CD14-positive monocyte (primary cell): ENCODE measurements at regions not wholly inside any gene's neighbourhood (a gene's known extent, or its start where the extent isn't known, plus 50 kb on each side); places are given as distances from the start of the nearest gene placed in this dataset.

Source experiments
- DNase-seq, 3 donors: peaks; one replicate each; pipeline ENCODE4 v3.0.0-alpha.2; 2011 to 2022
- H2AFZ ChIP-seq: 2 replicates; pipeline ENCODE4 v1.6.0; 2012; ENCODE audit warnings: mild to moderate bottlenecking, low read depth, low read length, inconsistent platforms; ENCODE audit not compliant: insufficient read depth, poor library complexity, severe bottlenecking
- H3K27ac ChIP-seq, 2 donors: 1 replicate in 1 of 2; 2 replicates in 1 of 2; pipeline ENCODE4 v1.5.1; 2012 to 2013; ENCODE audit warnings: low read length in 2 of 2, control low read depth in 1 of 2, inconsistent platforms in 1 of 2, low read depth in 1 of 2, mild to moderate bottlenecking in 1 of 2
- H3K27me3 ChIP-seq, 2 donors: one replicate each; pipeline versions ENCODE4 v1.6.0 to v1.6.1; 2011 to 2013; ENCODE audit warnings: low read length in 2 of 2; ENCODE audit not compliant: control insufficient read depth in 2 of 2, insufficient read depth in 2 of 2
- H3K36me3 ChIP-seq, 2 donors: replicated peaks in 1 of 2; 1 replicate in 1 of 2; 2 replicates in 1 of 2; pipeline versions ENCODE4 v1.5.1 to v1.6.1; 2012 to 2013; ENCODE audit warnings: low read length in 2 of 2, control low read depth in 1 of 2, inconsistent platforms in 1 of 2, mild to moderate bottlenecking in 1 of 2; ENCODE audit not compliant: insufficient read depth in 2 of 2, control insufficient read depth in 1 of 2
- H3K4me1 ChIP-seq, 2 donors: 1 replicate in 1 of 2; 2 replicates in 1 of 2; pipeline versions ENCODE4 v1.5.1 to v1.6.1; 2012 to 2013; ENCODE audit warnings: low read length in 2 of 2, control low read depth in 1 of 2, inconsistent platforms in 1 of 2, mild to moderate bottlenecking in 1 of 2, moderate library complexity in 1 of 2; ENCODE audit not compliant: insufficient read depth in 2 of 2, control insufficient read depth in 1 of 2
- H3K4me2 ChIP-seq: replicated peaks from 2 replicates; pipeline ENCODE3; 2012; ENCODE audit warnings: low read length, moderate library complexity, mild to moderate bottlenecking; ENCODE audit not compliant: poor library complexity, severe bottlenecking; ENCODE audit errors: extremely low read depth
- H3K4me3 ChIP-seq, 3 experiments: fragments of 200-600 bp in 1 of 3; sonication (generic) in 1 of 3; replicated peaks in 1 of 3; 1 replicate in 2 of 3; 2 replicates in 1 of 3; pipeline ENCODE4 v1.5.1; 2011 to 2013; ENCODE audit warnings: low read length in 3 of 3, mild to moderate bottlenecking in 3 of 3, control low read depth in 2 of 3, low read depth in 2 of 3, inconsistent platforms in 1 of 3, moderate library complexity in 1 of 3
- H3K79me2 ChIP-seq: 2 replicates; pipeline ENCODE4 v1.6.0; 2012; ENCODE audit warnings: mild to moderate bottlenecking, control low read depth, inconsistent platforms, low read length, moderate library complexity; ENCODE audit not compliant: insufficient read depth
- H3K9ac ChIP-seq: 2 replicates; pipeline ENCODE4 v1.6.0; 2017; ENCODE audit warnings: low read length, mild to moderate bottlenecking; ENCODE audit not compliant: insufficient read depth, poor library complexity, severe bottlenecking
- H3K9me3 ChIP-seq, 2 donors: replicated peaks in 1 of 2; 1 replicate in 1 of 2; 2 replicates in 1 of 2; pipeline versions ENCODE4 v1.5.1 to v1.6.1; 2012 to 2013; ENCODE audit warnings: low read length in 2 of 2, control low read depth in 1 of 2; ENCODE audit not compliant: control insufficient read depth in 1 of 2, insufficient read depth in 1 of 2
- H4K20me1 ChIP-seq: 2 replicates; pipeline ENCODE4 v1.6.0; 2012; ENCODE audit warnings: mild to moderate bottlenecking, low read length, control low read depth, moderate library complexity; ENCODE audit not compliant: insufficient read depth
- H3K27ac Mint-ChIP-seq, 7 donors: one replicate each; pipeline ENCODE4 v1.8.0; 2020; ENCODE audit warnings: mild to moderate bottlenecking in 7 of 7, mixed read lengths in 7 of 7, moderate library complexity in 6 of 7, inconsistent platforms in 2 of 7
- H3K27me3 Mint-ChIP-seq, 3 donors: one replicate each; pipeline ENCODE4 v1.8.0; 2021 to 2022; ENCODE audit warnings: low read depth in 3 of 3, mild to moderate bottlenecking in 3 of 3, mixed read lengths in 3 of 3, moderate library complexity in 3 of 3, inconsistent platforms in 1 of 3
- H3K36me3 Mint-ChIP-seq, 2 donors: one replicate each; pipeline ENCODE4 v1.8.0; 2020; ENCODE audit warnings: mixed read lengths in 2 of 2, inconsistent platforms in 1 of 2, mild to moderate bottlenecking in 1 of 2
- H3K4me1 Mint-ChIP-seq: one replicate; pipeline ENCODE4 v1.8.0; 2020; ENCODE audit warnings: mild to moderate bottlenecking, mixed read lengths
- H3K4me3 Mint-ChIP-seq, 2 donors: one replicate each; pipeline ENCODE4 v1.8.0; 2020; ENCODE audit warnings: mild to moderate bottlenecking in 2 of 2, mixed read lengths in 2 of 2, moderate library complexity in 1 of 2
- H3K9me3 Mint-ChIP-seq, 7 donors: one replicate each; pipeline ENCODE4 v1.8.0; 2020 to 2022; ENCODE audit warnings: mixed read lengths in 7 of 7, mild to moderate bottlenecking in 6 of 7, moderate library complexity in 6 of 7, inconsistent platforms in 2 of 7
- WGBS: methylation state at CpG from one replicate; pipeline ENCODE4 v1.1.5; 2013; ENCODE audit warnings: missing lambda C conversion rate; ENCODE audit not compliant: insufficient coverage; 5-methylcytosine and 5-hydroxymethylcytosine counted together
- intact Hi-C, 2 donors: fragments of 100-400 bp; cut with micrococcal nuclease; formaldehyde crosslinking; loops; one replicate each; pipeline versions ENCODE4 v1.15.0 to v1.15.1; 2023
- TF ChIP-seq, protein P1 (sequence below): fragments of 200-600 bp; IDR thresholded peaks from one replicate; pipeline ENCODE4 v1.8.0; 2022; ENCODE audit warnings: antibody characterized with exemption, mild to moderate bottlenecking

- peak overlapping the region in 1 of 2 donors; percentile 9 for H3K27ac ChIP-seq
- H3K4me2 ChIP-seq = no peak overlapping the region
- TF ChIP-seq, protein P1, sequence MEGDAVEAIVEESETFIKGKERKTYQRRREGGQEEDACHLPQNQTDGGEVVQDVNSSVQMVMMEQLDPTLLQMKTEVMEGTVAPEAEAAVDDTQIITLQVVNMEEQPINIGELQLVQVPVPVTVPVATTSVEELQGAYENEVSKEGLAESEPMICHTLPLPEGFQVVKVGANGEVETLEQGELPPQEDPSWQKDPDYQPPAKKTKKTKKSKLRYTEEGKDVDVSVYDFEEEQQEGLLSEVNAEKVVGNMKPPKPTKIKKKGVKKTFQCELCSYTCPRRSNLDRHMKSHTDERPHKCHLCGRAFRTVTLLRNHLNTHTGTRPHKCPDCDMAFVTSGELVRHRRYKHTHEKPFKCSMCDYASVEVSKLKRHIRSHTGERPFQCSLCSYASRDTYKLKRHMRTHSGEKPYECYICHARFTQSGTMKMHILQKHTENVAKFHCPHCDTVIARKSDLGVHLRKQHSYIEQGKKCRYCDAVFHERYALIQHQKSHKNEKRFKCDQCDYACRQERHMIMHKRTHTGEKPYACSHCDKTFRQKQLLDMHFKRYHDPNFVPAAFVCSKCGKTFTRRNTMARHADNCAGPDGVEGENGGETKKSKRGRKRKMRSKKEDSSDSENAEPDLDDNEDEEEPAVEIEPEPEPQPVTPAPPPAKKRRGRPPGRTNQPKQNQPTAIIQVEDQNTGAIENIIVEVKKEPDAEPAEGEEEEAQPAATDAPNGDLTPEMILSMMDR = no peak
- H3K4me1 Mint-ChIP-seq = peaks cover 14% of the 10 kb centered on the region
- H3K79me2 ChIP-seq = no peaks in the 10 kb centered on the region
- no peaks in the 10 kb centered on the region for H3K27me3 Mint-ChIP-seq
- 100% methylated on average over 1 of the region's 1 CpG for WGBS
- no peak overlapping the region for H3K27ac Mint-ChIP-seq
- H3K4me3 ChIP-seq = no peak overlapping the region
- no peaks in the 10 kb centered on the region for H3K9me3 ChIP-seq
- H3K4me1 ChIP-seq = no peaks in the 10 kb centered on the region
- intact Hi-C loops = no loop called here
- peaks cover 66 to 78% of the 10 kb centered on the region in 2 donors for H3K36me3 Mint-ChIP-seq
- no peaks in the 10 kb centered on the region for H3K9me3 Mint-ChIP-seq
- no peak overlapping the region for H3K4me3 Mint-ChIP-seq
- H3K36me3 ChIP-seq = peaks cover 61 to 90% of the 10 kb centered on the region in 2 donors
- H2AFZ ChIP-seq = no peak overlapping the region
- no peaks in the 10 kb centered on the region for H3K27me3 ChIP-seq
- no peak overlapping the region for H3K9ac ChIP-seq
- H4K20me1 ChIP-seq = peaks cover 72% of the 10 kb centered on the region
- DNase-seq = no peak
These were observed 493.8 kb downstream of the UTRN start for GRCh38 chr6:144778773-144779492.

DNA sequence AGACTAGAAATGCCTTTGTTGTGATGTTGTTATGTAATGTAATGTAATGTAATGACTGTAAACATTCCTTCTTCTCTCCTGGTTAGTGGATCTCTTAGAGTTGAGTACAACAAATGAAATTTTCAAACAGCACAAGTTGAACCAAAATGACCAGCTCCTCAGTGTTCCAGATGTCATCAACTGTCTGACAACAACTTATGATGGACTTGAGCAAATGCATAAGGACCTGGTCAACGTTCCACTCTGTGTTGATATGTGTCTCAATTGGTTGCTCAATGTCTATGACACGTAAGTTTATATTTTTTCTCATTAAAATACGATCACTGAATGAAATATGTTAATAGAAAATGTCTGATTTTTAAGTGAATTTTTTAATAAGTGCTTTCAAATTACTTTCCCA lies 496.7 kb downstream of the UTRN start:
- Mint-ChIP-seq H3K36me3 (peaks cover 61 to 76% of the 10 kb centered on the region in 2 donors), H3K27ac (no peak overlapping the region)
- intact Hi-C loops = no loop called here

More for the DNA sequence above, 496.7 kb downstream of the UTRN start:
- Histone ChIP-seq H2AFZ (no peak overlapping the region), H3K9ac (no peak overlapping the region), H3K27me3 (no peaks in the 10 kb centered on the region), H3K4me1 (no peaks in the 10 kb centered on the region), H3K79me2 (no peaks in the 10 kb centered on the region), H3K36me3 (peaks cover 52 to 89% of the 10 kb centered on the region in 2 donors), H3K9me3 (no peaks in the 10 kb centered on the region), H4K20me1 (peaks cover 72% of the 10 kb centered on the region), H3K27ac (no peak overlapping the region), H3K4me2 (no peak overlapping the region), H3K4me3 (no peak overlapping the region)
- peaks cover 13% of the 10 kb centered on the region for H3K4me1 Mint-ChIP-seq
- H3K9me3 Mint-ChIP-seq = no peaks in the 10 kb centered on the region
- no peaks in the 10 kb centered on the region for H3K27me3 Mint-ChIP-seq
- TF ChIP-seq, protein P1 = no peak
- H3K4me3 Mint-ChIP-seq = no peak overlapping the region
- DNase-seq = no peak
- WGBS = no CpG with 5 or more reads among the region's 3 CpGs
